ENCODE measurements at regions not wholly inside any gene's neighbourhood (a gene's known extent, or its start where the extent isn't known, plus 50 kb on each side); places are given as distances from the start of the nearest gene placed in this dataset.

- in situ Hi-C loops (cut with MboI; ENCODE audit: low sequenced_read_pairs), result no loop called here
Observed at GRCh38 chr14:58812050-58812910, 174.5 kb downstream of the DACT1 start.

- in situ Hi-C loops (cut with MboI; ENCODE audit: low sequenced_read_pairs), result no loop called here
Observed at GRCh38 chr14:58813745-58814144, 176.0 kb downstream of the DACT1 start.

- in situ Hi-C loops (cut with MboI; ENCODE audit: low sequenced_read_pairs), result no loop called here
Observed at GRCh38 chr14:58814466-58814865, 176.7 kb downstream of the DACT1 start.

- in situ Hi-C loops (cut with MboI; ENCODE audit: low sequenced_read_pairs), result no loop called here
Observed at GRCh38 chr14:58815161-58815701, 177.5 kb downstream of the DACT1 start.

GRCh38 chr14:58815794-58816193, 178.0 kb downstream of the DACT1 start:
- in situ Hi-C loops (cut with MboI; ENCODE audit: low sequenced_read_pairs), result no loop called here

- in situ Hi-C loops (cut with MboI; ENCODE audit: low sequenced_read_pairs), result no loop called here
Observed at GRCh38 chr14:58816416-58817115, 178.8 kb downstream of the DACT1 start.

- in situ Hi-C loops (cut with MboI; ENCODE audit: low sequenced_read_pairs), result no loop called here
Observed at GRCh38 chr14:58817846-58818245, 180.1 kb downstream of the DACT1 start.

- in situ Hi-C loops (cut with MboI; ENCODE audit: low sequenced_read_pairs), result no loop called here
Observed at GRCh38 chr14:58820032-58820431, 182.3 kb downstream of the DACT1 start.

- in situ Hi-C loops (cut with MboI; ENCODE audit: low sequenced_read_pairs), result no loop called here
Observed at GRCh38 chr14:58821421-58821820, 183.7 kb downstream of the DACT1 start.

- in situ Hi-C loops (cut with MboI; ENCODE audit: low sequenced_read_pairs), result no loop called here
Observed at GRCh38 chr14:58822856-58823255, 185.1 kb downstream of the DACT1 start.

- in situ Hi-C loops (cut with MboI; ENCODE audit: low sequenced_read_pairs), result no loop called here
Observed at GRCh38 chr14:58823312-58823711, 185.6 kb downstream of the DACT1 start.

GRCh38 chr14:58824106-58824505, 186.3 kb downstream of the DACT1 start:
- in situ Hi-C loops (cut with MboI; ENCODE audit: low sequenced_read_pairs), result no loop called here

- in situ Hi-C loops (cut with MboI; ENCODE audit: low sequenced_read_pairs), result no loop called here
Observed at GRCh38 chr14:58824796-58825195, 187.0 kb downstream of the DACT1 start.

GRCh38 chr14:58825606-58826005, 187.8 kb downstream of the DACT1 start:
- in situ Hi-C loops (cut with MboI; ENCODE audit: low sequenced_read_pairs), result no loop called here

GRCh38 chr14:58826845-58827686, 189.3 kb downstream of the DACT1 start:
- in situ Hi-C loops (cut with MboI; ENCODE audit: low sequenced_read_pairs), result no loop called here

- in situ Hi-C loops (cut with MboI; ENCODE audit: low sequenced_read_pairs), result no loop called here
Observed at GRCh38 chr14:58828298-58828697, 190.5 kb downstream of the DACT1 start.

GRCh38 chr14:58829594-58829993, 191.8 kb downstream of the DACT1 start:
- in situ Hi-C loops (cut with MboI; ENCODE audit: low sequenced_read_pairs), result no loop called here

- in situ Hi-C loops (cut with MboI; ENCODE audit: low sequenced_read_pairs), result no loop called here
Observed at GRCh38 chr14:58830121-58830520, 192.4 kb downstream of the DACT1 start.

GRCh38 chr14:58832095-58832521, 194.3 kb downstream of the DACT1 start:
- in situ Hi-C loops (cut with MboI; ENCODE audit: low sequenced_read_pairs), result no loop called here

GRCh38 chr14:58833634-58834378, 196.0 kb downstream of the DACT1 start:
- in situ Hi-C loops (cut with MboI; ENCODE audit: low sequenced_read_pairs), result no loop called here
